NB4 (cell line): ENCODE measurements at regions not wholly inside any gene's neighbourhood (a gene's known extent, or its start where the extent isn't known, plus 50 kb on each side); places are given as distances from the start of the nearest gene placed in this dataset.

Experiments
- DNase-seq: peaks from one replicate; pipeline ENCODE4 v3.0.0; 2010; ENCODE audit warnings: low read depth
- H3K4me3 ChIP-seq: one replicate; pipeline ENCODE4 v1.5.1; 2011; ENCODE audit warnings: mild to moderate bottlenecking, low read depth, low read length, moderate library complexity
- CTCF ChIP-seq: IDR thresholded peaks from one replicate; pipeline ENCODE4 v1.5.1; 2012; ENCODE audit warnings: low read depth, low read length
- MYC ChIP-seq: IDR thresholded peaks from 2 replicates; pipeline ENCODE4 v1.6.1; 2011; ENCODE audit warnings: low read depth, low read length
- POLR2A ChIP-seq: IDR thresholded peaks from 2 replicates; pipeline ENCODE4 v1.6.1; 2011; ENCODE audit warnings: mild to moderate bottlenecking; ENCODE audit not compliant: insufficient read length; ENCODE audit errors: extremely low read depth
- TF ChIP-seq, protein P1 (sequence below): IDR thresholded peaks from 2 replicates; pipeline ENCODE4 v1.6.1; 2011; ENCODE audit warnings: low read depth, low read length

GRCh38 chr10:117667831-117668230 is 125.3 kb downstream of the EMX2 start:
- H3K4me3 ChIP-seq, result no peak overlapping the region

GRCh38 chr10:117668327-117669008 is 125.9 kb downstream of the EMX2 start:
- DNase-seq, result no peak
- TF ChIP-seq, protein P1, sequence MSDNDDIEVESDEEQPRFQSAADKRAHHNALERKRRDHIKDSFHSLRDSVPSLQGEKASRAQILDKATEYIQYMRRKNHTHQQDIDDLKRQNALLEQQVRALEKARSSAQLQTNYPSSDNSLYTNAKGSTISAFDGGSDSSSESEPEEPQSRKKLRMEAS, result no peak
- TF ChIP-seq CTCF, result no peak
- no peak for TF ChIP-seq POLR2A
- TF ChIP-seq MYC, result no peak
- H3K4me3 ChIP-seq, result no peak overlapping the region

More at GRCh38 chr10:117667831-117668230, 125.3 kb downstream of the EMX2 start:
- no peak for TF ChIP-seq MYC
- no peak for TF ChIP-seq POLR2A
- TF ChIP-seq, protein P1, result no peak
- no peak for TF ChIP-seq CTCF
- no peak for DNase-seq

DNA sequence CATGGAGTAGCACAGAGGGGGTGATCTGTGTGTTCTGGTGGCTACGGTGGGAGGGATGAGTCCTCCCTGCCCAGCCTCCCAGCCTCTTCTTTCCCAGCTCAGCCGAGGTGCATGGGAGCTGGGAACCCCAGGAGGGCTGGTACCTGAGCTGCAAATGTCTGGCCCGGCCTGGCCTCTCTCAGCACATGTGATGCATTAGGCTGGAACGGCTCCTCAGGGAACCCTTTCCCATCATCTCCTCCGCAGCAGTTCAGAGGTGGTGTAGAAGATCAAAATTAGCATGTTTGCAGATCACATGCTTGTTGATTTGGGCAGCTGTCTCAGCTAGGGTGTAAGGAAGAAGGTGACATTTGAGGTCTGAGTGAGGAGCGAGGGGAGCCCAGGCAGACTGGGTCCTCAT is 126.6 kb downstream of the EMX2 start:
- DNase-seq, result no peak
- H3K4me3 ChIP-seq, result no peak overlapping the region
- TF ChIP-seq CTCF (no peak), POLR2A (no peak), MYC (no peak)
- TF ChIP-seq, protein P1, result no peak

GRCh38 chr10:117670116-117670904 is 127.8 kb downstream of the EMX2 start:
- TF ChIP-seq, protein P1, result peak; percentile 42
- TF ChIP-seq MYC, result no peak
- TF ChIP-seq POLR2A, result no peak

GRCh38 chr10:117673230-117674010 is 130.9 kb downstream of the EMX2 start:
- DNase-seq, result no peak
- TF ChIP-seq CTCF, result no peak
- no peak for TF ChIP-seq MYC
- TF ChIP-seq, protein P1, result no peak
- TF ChIP-seq POLR2A, result no peak
- no peak overlapping the region for H3K4me3 ChIP-seq

More at GRCh38 chr10:117670116-117670904, 127.8 kb downstream of the EMX2 start:
- no peak for DNase-seq
- H3K4me3 ChIP-seq, result no peak overlapping the region
